Endodermal cell (in vitro differentiated cells): ENCODE measurements at regions not wholly inside any gene's neighbourhood (a gene's known extent, or its start where the extent isn't known, plus 50 kb on each side); places are given as distances from the start of the nearest gene placed in this dataset.

Source experiments
- DNase-seq: peaks from one replicate; pipeline ENCODE4 v3.0.0-alpha.2; 2017
- H3K27ac ChIP-seq: 2 replicates; pipeline ENCODE4 v1.5.1; 2013; ENCODE audit warnings: mild to moderate bottlenecking, low read depth, low read length, moderate library complexity
- H3K27me3 ChIP-seq: 2 replicates; pipeline ENCODE4 v1.6.1; 2013; ENCODE audit warnings: mild to moderate bottlenecking, low read length, moderate library complexity; ENCODE audit not compliant: insufficient read depth, control insufficient read depth, poor library complexity, severe bottlenecking
- H3K36me3 ChIP-seq: 2 replicates; pipeline ENCODE4 v1.7.0; 2013; ENCODE audit warnings: mild to moderate bottlenecking, low read length, moderate library complexity; ENCODE audit not compliant: control insufficient read depth, insufficient read depth
- H3K4me1 ChIP-seq: one replicate; pipeline ENCODE4 v1.7.0; 2013; ENCODE audit warnings: low read length; ENCODE audit not compliant: control insufficient read depth, insufficient read depth
- H3K4me3 ChIP-seq: 2 replicates; pipeline ENCODE4 v1.5.1; 2013; ENCODE audit warnings: mild to moderate bottlenecking, low read length, moderate library complexity
- H3K9ac ChIP-seq: 2 replicates; pipeline ENCODE4 v1.6.1; 2013; ENCODE audit warnings: mild to moderate bottlenecking, low read length, moderate library complexity; ENCODE audit not compliant: poor library complexity, severe bottlenecking; ENCODE audit errors: extremely low read depth
- H3K9me3 ChIP-seq: 2 replicates; pipeline ENCODE4 v1.6.1; 2013; ENCODE audit warnings: mild to moderate bottlenecking, low read length, moderate library complexity; ENCODE audit not compliant: control insufficient read depth
- H3K27ac Mint-ChIP-seq: 2 replicates; pipeline ENCODE4 v1.8.0; 2020; ENCODE audit warnings: mixed read lengths
- H3K27me3 Mint-ChIP-seq: 2 replicates; pipeline ENCODE4 v1.8.0; 2021; ENCODE audit warnings: mild to moderate bottlenecking, mixed read lengths; ENCODE audit not compliant: insufficient read depth
- H3K36me3 Mint-ChIP-seq: 2 replicates; pipeline ENCODE4 v1.8.0; 2020; ENCODE audit warnings: low read depth, mixed read lengths
- H3K4me1 Mint-ChIP-seq: 2 replicates; pipeline ENCODE4 v1.8.0; 2020; ENCODE audit warnings: mixed read lengths
- H3K4me3 Mint-ChIP-seq: 2 replicates; pipeline ENCODE4 v1.8.0; 2020; ENCODE audit warnings: mild to moderate bottlenecking, moderate library complexity, mixed read lengths
- H3K9me3 Mint-ChIP-seq: 2 replicates; pipeline ENCODE4 v1.8.0; 2020; ENCODE audit warnings: mild to moderate bottlenecking, mixed read lengths
- WGBS, 2 experiments: methylation state at CpG; one replicate each; pipeline versions ENCODE4 v1.1.5 to v1.1.7; 2013; ENCODE audit warnings: missing lambda C conversion rate in 2 of 2, mixed read lengths in 1 of 2; ENCODE audit not compliant: insufficient coverage in 1 of 2, insufficient read length in 1 of 2; 5-methylcytosine and 5-hydroxymethylcytosine counted together
- TF ChIP-seq, protein P1 (sequence below): fragments of 200-600 bp; sonication (generic); conservative IDR thresholded peaks from 2 replicates; pipeline ENCODE4 v1.5.0; 2021; ENCODE audit warnings: antibody characterized with exemption, mild to moderate bottlenecking

DNA sequence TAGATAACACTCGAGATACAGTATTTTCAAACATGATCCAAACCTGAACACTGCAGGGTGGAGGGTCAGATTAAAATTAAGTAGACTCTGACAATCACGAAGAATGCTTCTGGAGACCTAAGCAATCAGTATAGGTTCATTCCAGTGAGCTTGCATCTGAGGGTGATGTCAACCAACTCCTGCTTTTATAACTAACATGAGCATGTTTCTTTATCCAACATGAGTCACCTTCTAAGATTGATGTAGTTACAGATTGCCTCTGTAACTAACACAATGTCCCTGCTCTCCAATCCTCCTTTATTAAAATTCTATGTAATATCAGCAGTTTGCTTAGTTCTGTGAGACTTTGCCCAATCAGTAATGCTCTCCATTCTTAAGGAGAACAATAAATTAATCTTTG lies 225.7 kb downstream of the ARL6IP6 start:
- Histone ChIP-seq H3K4me3 (no peak overlapping the region), H3K9ac (no peak overlapping the region), H3K36me3 (no peaks in the 10 kb centered on the region), H3K27me3 (no peaks in the 10 kb centered on the region), H3K4me1 (no peaks in the 10 kb centered on the region), H3K9me3 (no peaks in the 10 kb centered on the region), H3K27ac (no peak overlapping the region)
- TF ChIP-seq, protein P1, sequence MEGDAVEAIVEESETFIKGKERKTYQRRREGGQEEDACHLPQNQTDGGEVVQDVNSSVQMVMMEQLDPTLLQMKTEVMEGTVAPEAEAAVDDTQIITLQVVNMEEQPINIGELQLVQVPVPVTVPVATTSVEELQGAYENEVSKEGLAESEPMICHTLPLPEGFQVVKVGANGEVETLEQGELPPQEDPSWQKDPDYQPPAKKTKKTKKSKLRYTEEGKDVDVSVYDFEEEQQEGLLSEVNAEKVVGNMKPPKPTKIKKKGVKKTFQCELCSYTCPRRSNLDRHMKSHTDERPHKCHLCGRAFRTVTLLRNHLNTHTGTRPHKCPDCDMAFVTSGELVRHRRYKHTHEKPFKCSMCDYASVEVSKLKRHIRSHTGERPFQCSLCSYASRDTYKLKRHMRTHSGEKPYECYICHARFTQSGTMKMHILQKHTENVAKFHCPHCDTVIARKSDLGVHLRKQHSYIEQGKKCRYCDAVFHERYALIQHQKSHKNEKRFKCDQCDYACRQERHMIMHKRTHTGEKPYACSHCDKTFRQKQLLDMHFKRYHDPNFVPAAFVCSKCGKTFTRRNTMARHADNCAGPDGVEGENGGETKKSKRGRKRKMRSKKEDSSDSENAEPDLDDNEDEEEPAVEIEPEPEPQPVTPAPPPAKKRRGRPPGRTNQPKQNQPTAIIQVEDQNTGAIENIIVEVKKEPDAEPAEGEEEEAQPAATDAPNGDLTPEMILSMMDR = no peak
- H3K27ac Mint-ChIP-seq = no peak overlapping the region
- H3K4me1 Mint-ChIP-seq = no peaks in the 10 kb centered on the region
- no peaks in the 10 kb centered on the region for H3K36me3 Mint-ChIP-seq
- H3K27me3 Mint-ChIP-seq = peaks cover 2% of the 10 kb centered on the region
- peaks cover 5% of the 10 kb centered on the region for H3K9me3 Mint-ChIP-seq
- 89 to 95% methylated on average over 2 of the region's 2 CpGs for WGBS, 2 experiments
- no peak for DNase-seq
- H3K4me3 Mint-ChIP-seq = no peak overlapping the region

DNA sequence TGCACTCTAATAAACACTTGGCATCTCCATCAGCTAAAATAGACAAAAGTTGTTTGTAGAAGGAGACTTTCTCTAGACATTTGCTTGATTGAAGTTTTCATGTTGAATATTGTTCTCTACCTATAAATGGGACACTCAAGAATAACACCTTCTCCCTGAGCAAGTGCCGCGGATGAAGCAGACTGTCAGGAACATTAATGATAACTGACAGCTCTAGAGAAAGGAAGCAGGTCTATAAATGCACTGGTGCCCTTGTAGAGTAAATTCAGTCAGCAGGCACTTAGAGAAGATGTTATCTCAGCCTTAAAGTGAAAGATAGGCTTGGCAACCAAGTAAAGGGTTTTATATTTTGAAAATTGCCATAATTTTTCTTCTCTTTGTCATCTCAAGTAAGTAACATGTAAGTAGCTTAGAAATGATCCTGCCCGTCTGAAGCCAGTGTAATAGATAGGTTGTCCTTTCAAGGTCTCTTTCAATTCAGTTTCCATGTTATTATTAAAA lies 224.6 kb downstream of the ARL6IP6 start:
- no peak for DNase-seq
- Histone ChIP-seq H3K27ac (no peak overlapping the region), H3K9ac (no peak overlapping the region), H3K9me3 (peaks cover 3% of the 10 kb centered on the region), H3K4me1 (no peaks in the 10 kb centered on the region), H3K27me3 (no peaks in the 10 kb centered on the region), H3K36me3 (no peaks in the 10 kb centered on the region), H3K4me3 (no peak overlapping the region)
- H3K4me1 Mint-ChIP-seq = no peaks in the 10 kb centered on the region
- H3K27me3 Mint-ChIP-seq = peaks cover 2% of the 10 kb centered on the region
- WGBS, 2 experiments = 97% methylated on average over 2 of the region's 3 CpGs; no CpG with 5 or more reads in 1 of the 2 experiments
- no peak overlapping the region for H3K27ac Mint-ChIP-seq
- TF ChIP-seq, protein P1 = no peak
- peaks cover 16% of the 10 kb centered on the region for H3K9me3 Mint-ChIP-seq
- H3K4me3 Mint-ChIP-seq = no peak overlapping the region
- H3K36me3 Mint-ChIP-seq = no peaks in the 10 kb centered on the region

DNA sequence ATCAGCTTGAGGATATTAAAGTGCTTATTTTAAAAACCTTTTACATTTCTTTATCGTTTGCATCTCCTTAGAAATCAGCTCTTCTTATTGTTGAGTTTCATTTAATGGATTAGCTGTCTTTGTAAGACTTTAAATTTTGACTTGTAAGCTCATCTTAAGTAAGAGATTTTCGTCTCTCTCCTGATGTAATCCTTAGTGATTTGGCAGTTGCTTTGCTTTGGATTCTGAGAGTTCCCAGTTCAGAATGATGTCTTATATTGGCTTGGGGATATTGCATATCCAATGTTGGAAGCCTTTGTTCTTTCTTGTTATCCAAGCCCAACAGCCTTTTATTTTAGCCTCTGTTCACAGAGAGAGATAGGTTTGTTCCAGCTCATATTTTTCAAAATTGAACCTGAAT lies 212.1 kb downstream of the ARL6IP6 start:
- TF ChIP-seq, protein P1 = no peak
- H3K4me3 ChIP-seq = no peak overlapping the region
- H3K4me1 ChIP-seq = no peaks in the 10 kb centered on the region
- Mint-ChIP-seq H3K36me3 (no peaks in the 10 kb centered on the region), H3K27ac (no peak overlapping the region), H3K27me3 (no peaks in the 10 kb centered on the region), H3K9me3 (no peaks in the 10 kb centered on the region), H3K4me3 (no peak overlapping the region), H3K4me1 (peaks cover 8% of the 10 kb centered on the region)
- no peak overlapping the region for H3K27ac ChIP-seq
- H3K9me3 ChIP-seq = no peaks in the 10 kb centered on the region
- H3K36me3 ChIP-seq = no peaks in the 10 kb centered on the region
- H3K9ac ChIP-seq = no peak overlapping the region
- WGBS, 2 experiments = 94 to 100% methylated on average over 1 to 2 of the region's 2 CpGs
- DNase-seq = no peak
- no peaks in the 10 kb centered on the region for H3K27me3 ChIP-seq
